GOT3 (cell line): ENCODE measurements at regions not wholly inside any gene's neighbourhood (a gene's known extent, or its start where the extent isn't known, plus 50 kb on each side); places are given as distances from the start of the nearest gene placed in this dataset.
"Not testable (repeated sequence)": the region's sequence is repeated elsewhere in the genome, so short reads cannot be mapped to it uniquely, and the experiment has no call there.

Source experiments
- DNase-seq: peaks from one replicate; lab custom pipeline; 2025; ENCODE audit warnings: mixed read lengths; lab: John Stamatoyannopoulos, UW

DNA sequence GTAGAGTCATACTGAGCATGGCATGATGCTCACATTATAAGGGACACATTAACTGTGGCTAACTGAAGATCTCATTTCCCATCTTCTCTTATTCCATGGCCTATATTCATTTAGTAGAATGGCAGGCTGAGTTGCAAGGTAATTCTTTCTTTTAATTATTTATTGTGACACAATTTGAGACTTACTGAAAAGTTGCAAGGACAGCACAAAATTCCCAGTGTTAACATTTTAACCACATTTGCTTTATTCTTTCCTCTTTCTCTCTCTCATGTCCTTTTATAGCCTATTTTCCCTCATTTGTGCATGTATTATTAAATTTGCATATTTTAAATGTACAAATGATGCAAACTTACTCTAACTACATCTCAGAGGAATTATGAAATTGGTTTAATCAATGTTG lies 366.1 kb upstream of the RPS23 start:
- DNase-seq: no peak

DNA sequence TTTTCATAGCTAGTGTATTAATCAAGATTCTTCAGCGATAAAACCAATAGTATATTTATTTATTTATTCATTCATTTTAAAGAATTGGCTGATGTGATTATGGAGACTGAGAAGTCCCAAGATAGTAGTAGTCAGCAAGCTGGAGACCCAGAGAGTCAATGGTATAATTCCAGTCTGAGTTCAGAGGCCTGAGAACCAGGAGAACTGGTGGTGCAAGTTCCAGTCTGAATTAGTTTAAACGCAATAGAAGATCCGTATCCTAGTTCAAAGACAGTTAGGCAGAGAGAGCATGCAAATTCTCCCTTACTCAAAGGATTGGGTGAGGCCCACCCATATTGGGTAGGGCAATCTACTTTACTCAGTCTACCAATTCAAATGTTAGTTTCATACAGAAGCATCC lies 364.2 kb upstream of the RPS23 start:
- no peak for DNase-seq

DNA sequence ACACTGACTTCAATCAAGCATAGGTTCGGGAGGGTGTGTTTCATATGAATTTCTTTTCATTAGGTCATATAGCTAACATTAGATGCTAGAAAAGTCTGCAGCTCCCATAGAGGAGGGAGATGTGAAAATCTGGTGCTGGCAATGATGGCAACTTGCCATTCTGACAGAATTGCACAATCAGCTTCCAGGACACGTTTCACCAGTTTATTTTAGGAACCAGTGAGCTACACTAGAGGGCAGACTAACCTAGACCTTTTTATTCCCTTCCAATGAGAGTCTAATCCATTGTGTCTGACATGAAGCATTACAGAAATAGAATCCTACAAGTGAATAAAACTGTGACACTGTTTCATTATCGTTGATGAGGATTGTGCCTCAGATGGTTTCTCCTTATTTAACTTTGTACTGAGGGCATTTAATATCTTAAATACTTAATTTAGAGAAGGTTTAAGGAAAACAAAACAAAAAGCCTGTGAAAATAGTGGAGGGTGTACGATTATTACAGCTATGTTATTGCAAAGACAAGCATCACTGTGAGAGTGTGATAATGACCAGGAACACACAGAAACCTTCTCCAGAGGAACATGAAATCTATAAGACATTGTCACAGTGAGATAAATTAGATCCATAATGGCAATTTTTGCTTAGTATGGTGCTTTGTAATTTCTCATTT lies 363.3 kb upstream of the RPS23 start:
- DNase-seq: no peak

GRCh38 chr5:82640916-82641315 lies 362.8 kb upstream of the RPS23 start:
- no peak for DNase-seq

- no peak for DNase-seq
Observed at GRCh38 chr5:82639393-82640144, 361.4 kb upstream of the RPS23 start.

GRCh38 chr5:82636591-82636990 lies 358.4 kb upstream of the RPS23 start:
- no peak for DNase-seq

GRCh38 chr5:82635561-82636288 lies 357.6 kb upstream of the RPS23 start:
- no peak for DNase-seq

DNA sequence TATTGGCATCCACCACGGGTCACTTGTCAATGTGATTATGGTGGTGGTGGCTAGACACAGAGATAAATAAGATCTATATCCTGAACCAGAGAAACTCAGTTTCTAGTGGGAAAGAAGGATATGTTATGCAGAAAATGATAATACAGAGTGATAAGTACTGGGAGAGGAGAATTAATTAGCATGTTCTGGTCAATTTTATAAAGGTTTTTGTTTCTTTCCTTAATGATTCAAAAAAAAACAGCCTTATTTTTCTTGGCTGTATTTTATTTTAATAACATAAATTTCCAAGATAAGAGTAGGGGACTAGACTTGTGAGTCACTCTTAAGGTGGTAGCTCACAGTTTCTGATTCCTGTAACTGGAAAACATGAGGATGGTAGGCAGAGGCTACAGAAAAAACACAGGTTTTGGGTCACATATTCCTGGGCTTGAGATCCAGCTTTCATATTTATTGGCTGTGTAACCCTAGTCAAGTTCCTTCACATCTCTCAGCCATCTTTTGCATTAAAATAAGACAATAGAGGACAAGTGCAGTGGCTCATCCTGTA lies 350.3 kb upstream of the RPS23 start:
- DNase-seq: no peak

DNA sequence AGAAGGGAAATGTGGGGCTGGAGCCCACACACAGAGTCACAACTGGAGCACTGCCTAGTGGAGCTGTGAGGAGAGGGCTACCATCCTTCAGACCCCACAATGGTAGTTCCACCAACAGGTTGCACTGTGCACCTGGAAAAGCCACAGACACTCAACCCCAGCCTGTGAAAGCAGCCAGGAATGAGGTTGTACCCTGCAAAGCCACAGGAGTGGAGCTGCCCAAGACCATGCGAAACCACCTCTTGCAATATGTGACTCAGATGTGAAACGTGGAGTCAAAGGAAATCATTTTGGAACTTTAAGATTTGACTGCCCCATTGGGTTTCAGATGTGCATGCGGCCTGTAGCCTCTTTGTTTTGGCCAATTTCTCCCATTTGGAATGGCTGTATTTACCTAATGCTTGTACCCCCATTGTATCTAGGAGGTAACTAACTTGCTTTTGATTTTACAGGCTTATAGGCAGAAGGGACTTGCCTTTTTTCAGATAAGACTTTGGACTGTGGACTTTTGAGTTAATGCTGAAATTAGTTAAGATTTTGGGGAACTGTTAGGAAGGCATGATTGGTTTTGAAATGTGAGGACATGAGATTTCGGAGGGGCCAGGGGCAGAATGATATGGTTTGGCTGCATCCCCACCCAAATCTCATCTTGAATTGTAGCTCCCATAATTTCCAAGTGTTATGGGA lies 348.9 kb upstream of the RPS23 start:
- not testable (repeated sequence) for DNase-seq

DNA sequence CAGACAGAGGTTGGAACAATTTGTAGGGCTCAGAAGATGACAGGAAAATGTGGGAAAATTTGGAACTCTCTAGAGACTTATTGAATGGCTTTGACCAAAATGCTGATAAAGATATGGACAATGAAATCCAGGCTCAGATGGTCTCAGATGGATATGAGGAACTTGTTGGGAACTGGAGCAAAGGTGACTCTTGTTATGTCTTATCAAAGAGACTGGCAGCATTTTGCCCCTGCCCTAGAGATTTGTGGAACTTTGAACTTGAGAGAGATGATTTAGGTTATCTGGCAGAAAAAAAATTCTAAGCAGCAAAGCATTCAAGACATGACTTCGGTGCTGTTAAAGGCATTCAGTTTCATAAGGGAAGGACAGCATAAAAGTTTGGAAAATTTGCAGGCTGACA lies 347.9 kb upstream of the RPS23 start:
- not testable (repeated sequence) for DNase-seq

DNA sequence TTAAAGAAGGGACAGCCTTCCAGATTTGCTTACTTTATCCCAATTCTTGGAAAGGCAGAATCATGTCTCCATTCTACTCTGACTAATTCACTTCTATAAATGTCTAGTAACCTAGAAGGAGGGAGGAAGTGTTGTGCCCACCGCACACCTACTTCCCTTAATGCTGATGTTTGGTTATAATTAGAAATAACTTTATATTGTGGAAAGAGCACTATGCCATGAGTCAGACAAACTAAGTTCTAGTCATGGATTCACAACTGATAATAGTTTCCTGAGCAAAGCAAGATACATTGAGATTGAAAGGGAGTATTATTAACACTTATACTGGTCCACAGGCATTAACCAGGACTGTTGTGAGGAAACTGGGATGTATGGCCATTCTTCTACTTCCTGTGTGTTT lies 345.9 kb upstream of the RPS23 start:
- DNase-seq: no peak

- no peak for DNase-seq
Observed at GRCh38 chr5:82622711-82623514, 344.8 kb upstream of the RPS23 start.

GRCh38 chr5:82622205-82622604 lies 344.1 kb upstream of the RPS23 start:
- DNase-seq: no peak

GRCh38 chr5:82620957-82621600 lies 342.9 kb upstream of the RPS23 start:
- DNase-seq: no peak

DNA sequence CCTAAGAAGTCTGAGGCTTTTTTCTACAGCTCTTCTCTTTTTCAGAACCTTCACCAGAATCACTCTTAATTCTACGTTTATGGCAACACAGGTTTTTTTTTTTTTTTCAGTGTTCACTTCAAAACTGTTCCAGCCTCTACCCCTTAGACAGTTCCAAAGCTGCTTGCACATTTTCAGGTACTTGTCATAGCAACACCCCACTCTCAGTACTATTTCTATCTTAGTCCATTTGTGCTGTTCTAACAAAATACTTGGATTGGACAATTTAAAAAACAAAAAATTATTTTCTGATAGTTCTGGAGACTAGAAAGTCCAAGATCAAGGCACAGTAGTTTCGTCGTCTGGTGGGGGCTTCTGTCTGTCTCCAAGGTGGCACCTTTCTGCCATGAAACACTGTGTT lies 340.9 kb upstream of the RPS23 start:
- no peak for DNase-seq

DNA sequence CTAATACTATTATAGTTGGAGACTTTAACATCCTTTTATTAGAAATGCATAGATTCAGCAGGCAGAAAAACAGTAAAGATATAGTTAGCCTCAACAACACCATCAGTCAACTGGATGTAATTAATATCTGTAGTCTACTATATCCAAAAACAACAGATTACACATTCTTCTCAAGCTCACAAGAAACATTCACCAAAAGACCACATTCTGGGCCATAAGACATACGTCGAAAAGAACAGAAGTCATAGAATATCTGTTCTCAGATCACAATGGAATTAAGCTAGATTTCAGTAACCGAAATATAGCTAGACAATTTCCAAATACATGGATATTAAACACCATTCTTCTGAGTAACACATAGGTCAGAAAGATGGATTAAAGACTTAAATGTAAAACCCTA lies 336.6 kb upstream of the RPS23 start:
- DNase-seq: no peak

DNA sequence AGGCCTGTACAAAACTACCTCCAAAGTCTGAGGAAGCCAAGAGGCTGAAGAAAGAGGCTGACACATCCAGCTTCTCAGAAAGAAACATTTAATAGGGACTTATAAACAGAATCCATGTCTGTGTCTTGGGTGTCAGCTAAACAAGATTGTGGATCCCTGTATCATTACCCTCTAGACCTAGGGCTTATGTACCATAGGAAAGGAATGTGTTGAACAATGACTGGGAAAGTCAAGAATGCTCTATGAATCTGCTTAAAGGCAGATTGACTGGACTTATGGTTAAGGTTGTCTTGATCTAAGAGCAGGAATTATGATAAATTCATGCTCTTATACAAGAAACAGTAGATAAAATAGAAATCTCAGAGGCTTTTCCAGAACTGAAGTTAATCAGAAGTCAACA lies 335.7 kb upstream of the RPS23 start:
- DNase-seq: no peak

DNA sequence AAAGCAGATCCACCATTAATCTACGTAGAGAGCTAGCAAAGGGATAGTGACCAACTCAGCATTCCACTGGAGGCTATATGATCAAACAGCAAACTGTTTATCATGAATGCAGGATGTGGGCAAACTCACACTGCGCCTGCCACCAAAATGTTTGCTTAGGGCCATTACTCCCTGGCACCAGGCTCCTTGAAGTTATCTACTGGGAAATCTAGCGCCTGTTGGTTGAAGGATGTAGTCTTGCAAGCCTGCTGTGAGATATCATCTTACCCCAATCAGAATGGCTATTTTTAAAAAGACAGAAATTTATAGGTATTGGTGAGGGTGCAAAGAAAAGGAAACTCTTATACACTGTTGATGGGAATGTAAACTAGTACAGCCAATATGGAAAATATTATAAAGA lies 332.5 kb upstream of the RPS23 start:
- no peak for DNase-seq

- DNase-seq: no peak
Observed at GRCh38 chr5:82605441-82605973, 327.4 kb upstream of the RPS23 start.
